Liver (tissue), 8 donors: ENCODE measurements at regions not wholly inside any gene's neighbourhood (a gene's known extent, or its start where the extent isn't known, plus 50 kb on each side); places are given as distances from the start of the nearest gene placed in this dataset.

Source experiments
- DNase-seq: peaks from one replicate; pipeline ENCODE4 v3.0.0-alpha.2; 2017; ENCODE audit warnings: low spot score
- H3K27ac ChIP-seq, 2 donors: one replicate each; pipeline ENCODE4 v1.7.0; 2013; ENCODE audit warnings: inconsistent platforms in 2 of 2, low read length in 2 of 2, control low read depth in 1 of 2, low read depth in 1 of 2, mild to moderate bottlenecking in 1 of 2
- H3K27me3 ChIP-seq, 4 donors: one replicate each; pipeline versions ENCODE4 v1.6.1 to v1.7.0; 2013; ENCODE audit warnings: low read length in 3 of 4, inconsistent platforms in 1 of 4, mild to moderate bottlenecking in 1 of 4, moderate library complexity in 1 of 4; ENCODE audit not compliant: control insufficient read depth in 4 of 4, insufficient read depth in 4 of 4
- H3K36me3 ChIP-seq, 4 donors: one replicate each; pipeline versions ENCODE4 v1.6.1 to v1.7.0; 2013; ENCODE audit warnings: low read length in 3 of 4, mild to moderate bottlenecking in 3 of 4, low read depth in 1 of 4, moderate library complexity in 1 of 4; ENCODE audit not compliant: control insufficient read depth in 4 of 4, insufficient read depth in 3 of 4
- H3K4me1 ChIP-seq, 4 donors: one replicate each; pipeline versions ENCODE4 v1.6.1 to v1.7.0; 2013; ENCODE audit warnings: low read length in 3 of 4, mild to moderate bottlenecking in 3 of 4, moderate library complexity in 1 of 4; ENCODE audit not compliant: control insufficient read depth in 4 of 4, insufficient read depth in 4 of 4
- H3K4me3 ChIP-seq, 3 donors: one replicate each; pipeline versions ENCODE4 v1.6.1 to v1.7.0; 2013; ENCODE audit warnings: low read length in 3 of 3, control low read depth in 1 of 3, low read depth in 1 of 3, mild to moderate bottlenecking in 1 of 3
- H3K9ac ChIP-seq, 2 donors: one replicate each; pipeline ENCODE4 v1.7.0; 2013; ENCODE audit warnings: low read length in 2 of 2, mild to moderate bottlenecking in 2 of 2, moderate library complexity in 2 of 2, control low read depth in 1 of 2, low read depth in 1 of 2
- H3K9me3 ChIP-seq, 4 donors: one replicate each; pipeline versions ENCODE4 v1.6.1 to v1.7.0; 2013; ENCODE audit warnings: low read length in 3 of 4; ENCODE audit not compliant: control insufficient read depth in 4 of 4
- ATF3 ChIP-seq: IDR thresholded peaks from 2 replicates; pipeline ENCODE4 v1.6.1; 2016; ENCODE audit warnings: antibody characterized with exemption
- CTCF ChIP-seq: fragments of 150-350 bp; IDR thresholded peaks from 2 replicates; pipeline ENCODE4 v1.5.1; 2017; ENCODE audit warnings: improper control_type of control experiment, low read depth, low read length; ENCODE audit not compliant: missing input control
- FOXA1 ChIP-seq: IDR thresholded peaks from 2 replicates; pipeline ENCODE4 v1.6.1; 2016; ENCODE audit warnings: antibody characterized with exemption
- FOXA2 ChIP-seq: IDR thresholded peaks from 2 replicates; pipeline ENCODE4 v1.6.1; 2016; ENCODE audit warnings: antibody characterized with exemption
- GABPA ChIP-seq, 2 donors: IDR thresholded peaks in 1 of 2; conservative IDR thresholded peaks in 1 of 2; 2 replicates each; pipeline ENCODE4 v1.6.1; 2016; ENCODE audit warnings: antibody characterized with exemption in 2 of 2, mild to moderate bottlenecking in 1 of 2, moderate library complexity in 1 of 2
- HNF4A ChIP-seq, 2 donors: conservative IDR thresholded peaks; 2 replicates each; pipeline ENCODE4 v1.6.1; 2016; ENCODE audit warnings: antibody characterized with exemption in 2 of 2, mild to moderate bottlenecking in 2 of 2
- JUND ChIP-seq, 2 donors: IDR thresholded peaks; 2 replicates each; pipeline ENCODE4 v1.6.1; 2016; ENCODE audit warnings: antibody characterized with exemption in 2 of 2
- MAX ChIP-seq: IDR thresholded peaks from 2 replicates; pipeline ENCODE4 v1.6.1; 2016; ENCODE audit warnings: antibody characterized with exemption
- RAD21 ChIP-seq, 2 donors: IDR thresholded peaks; 2 replicates each; pipeline ENCODE4 v1.6.1; 2016; ENCODE audit warnings: antibody characterized with exemption in 2 of 2, mild to moderate bottlenecking in 2 of 2
- REST ChIP-seq: IDR thresholded peaks from 2 replicates; pipeline ENCODE4 v1.6.1; 2016; ENCODE audit warnings: antibody characterized with exemption, mild to moderate bottlenecking
- RXRA ChIP-seq, 2 donors: IDR thresholded peaks; 2 replicates each; pipeline ENCODE4 v1.6.1; 2017 to 2018; ENCODE audit warnings: antibody characterized with exemption in 2 of 2, mild to moderate bottlenecking in 1 of 2
- SP1 ChIP-seq: IDR thresholded peaks from 2 replicates; pipeline ENCODE4 v1.6.1; 2018; ENCODE audit warnings: antibody characterized with exemption, mild to moderate bottlenecking
- TAF1 ChIP-seq: conservative IDR thresholded peaks from 2 replicates; pipeline ENCODE4 v1.6.1; 2016; ENCODE audit warnings: antibody characterized with exemption, mild to moderate bottlenecking
- YY1 ChIP-seq: IDR thresholded peaks from 2 replicates; pipeline ENCODE4 v1.6.1; 2016; ENCODE audit warnings: antibody characterized with exemption, mild to moderate bottlenecking
- ZBTB33 ChIP-seq: IDR thresholded peaks from 2 replicates; pipeline ENCODE4 v1.6.1; 2016; ENCODE audit warnings: antibody characterized with exemption
- WGBS: extraction: QIAGEN DNeasy Blood & Tissue Kit; methylation state at CpG from one replicate; pipeline ENCODE4 v1.1.7; 2013; 5-methylcytosine and 5-hydroxymethylcytosine counted together
- donor health status: healthy.
- donor health status: healthy.
- donor health status: healthy.
- donor health status: healthy.
- donor health status: healthy.

- no peaks in the 10 kb centered on the region for H3K36me3 ChIP-seq
These were observed 720.1 kb downstream of the KCNA4 start for GRCh38 chr11:29296680-29297079.

GRCh38 chr11:29293825-29294224 is 723.0 kb downstream of the KCNA4 start:
- peak overlapping the region in 1 of 3 donors; percentile 17 for H3K4me3 ChIP-seq
- no peaks in the 10 kb centered on the region for H3K36me3 ChIP-seq
- H3K27ac ChIP-seq: peak overlapping the region; percentile 47 to 48
- peaks cover 1 to 17% (median 11%) of the 10 kb centered on the region in 4 donors for H3K4me1 ChIP-seq
- H3K9ac ChIP-seq: no peak overlapping the region
- DNase-seq: no peak
- TF ChIP-seq GABPA (IDR thresholded peaks at IDR 0.05 in 1 of 2, conservative IDR thresholded peaks at IDR 0.05 in 1 of 2) (no peak), MAX (no peak), TAF1 (no peak), HNF4A (conservative IDR thresholded peaks at IDR 0.05) (peak; percentile 27 to 40), RXRA (IDR thresholded peaks at IDR 0.05) (peak; percentile 33 to 67), YY1 (no peak), JUND (IDR thresholded peaks at IDR 0.05) (peak; percentile 87 to 90), FOXA1 (no peak), REST (no peak), FOXA2 (no peak), SP1 (peak; percentile 77), RAD21 (IDR thresholded peaks at IDR 0.05) (no peak), ATF3 (peak; percentile 71)
- H3K9me3 ChIP-seq: no peaks in the 10 kb centered on the region
- 13% methylated on average over 3 of the region's 3 CpGs for WGBS
- H3K27me3 ChIP-seq: no peaks in the 10 kb centered on the region

More at GRCh38 chr11:29296680-29297079, 720.1 kb downstream of the KCNA4 start:
- no peak for TF ChIP-seq CTCF
- TF ChIP-seq JUND (IDR thresholded peaks at IDR 0.05): no peak
- peak in 1 of 2 donors; percentile 9 for TF ChIP-seq HNF4A (conservative IDR thresholded peaks at IDR 0.05)
- peak in 1 of 2 donors; percentile 27 for TF ChIP-seq RXRA (IDR thresholded peaks at IDR 0.05)
- TF ChIP-seq YY1: no peak
- TF ChIP-seq MAX: no peak
- no peak for TF ChIP-seq SP1
- no peak for TF ChIP-seq ZBTB33
- Histone ChIP-seq H3K4me1 (peaks cover 1 to 17% (median 11%) of the 10 kb centered on the region in 4 donors), H3K27ac (peak overlapping the region in 1 of 2 donors; percentile 20), H3K4me3 (no peak overlapping the region), H3K9me3 (no peaks in the 10 kb centered on the region), H3K9ac (no peak overlapping the region), H3K27me3 (no peaks in the 10 kb centered on the region)
- WGBS: 47% methylated on average over 1 of the region's 1 CpG
- DNase-seq: no peak
